AG09319 (cell line): ENCODE measurements at regions not wholly inside any gene's neighbourhood (a gene's known extent, or its start where the extent isn't known, plus 50 kb on each side); places are given as distances from the start of the nearest gene placed in this dataset.

ENCODE experiments used
- DNase-seq: peaks from one replicate; pipeline ENCODE4 v3.0.0-alpha.2; 2010; ENCODE audit warnings: low read depth; ENCODE audit errors: extremely low read depth
- TF ChIP-seq, protein P1 (sequence below): IDR thresholded peaks from 2 replicates; pipeline ENCODE4 v1.5.1; 2011; ENCODE audit warnings: low read depth, mild to moderate bottlenecking, inconsistent platforms, low read length, moderate library complexity

- TF ChIP-seq, protein P1, sequence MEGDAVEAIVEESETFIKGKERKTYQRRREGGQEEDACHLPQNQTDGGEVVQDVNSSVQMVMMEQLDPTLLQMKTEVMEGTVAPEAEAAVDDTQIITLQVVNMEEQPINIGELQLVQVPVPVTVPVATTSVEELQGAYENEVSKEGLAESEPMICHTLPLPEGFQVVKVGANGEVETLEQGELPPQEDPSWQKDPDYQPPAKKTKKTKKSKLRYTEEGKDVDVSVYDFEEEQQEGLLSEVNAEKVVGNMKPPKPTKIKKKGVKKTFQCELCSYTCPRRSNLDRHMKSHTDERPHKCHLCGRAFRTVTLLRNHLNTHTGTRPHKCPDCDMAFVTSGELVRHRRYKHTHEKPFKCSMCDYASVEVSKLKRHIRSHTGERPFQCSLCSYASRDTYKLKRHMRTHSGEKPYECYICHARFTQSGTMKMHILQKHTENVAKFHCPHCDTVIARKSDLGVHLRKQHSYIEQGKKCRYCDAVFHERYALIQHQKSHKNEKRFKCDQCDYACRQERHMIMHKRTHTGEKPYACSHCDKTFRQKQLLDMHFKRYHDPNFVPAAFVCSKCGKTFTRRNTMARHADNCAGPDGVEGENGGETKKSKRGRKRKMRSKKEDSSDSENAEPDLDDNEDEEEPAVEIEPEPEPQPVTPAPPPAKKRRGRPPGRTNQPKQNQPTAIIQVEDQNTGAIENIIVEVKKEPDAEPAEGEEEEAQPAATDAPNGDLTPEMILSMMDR = no peak
- DNase-seq = no peak
These were observed 64.5 kb upstream of the SLC10A2 start for GRCh38 chr13:103130681-103131210.

DNA sequence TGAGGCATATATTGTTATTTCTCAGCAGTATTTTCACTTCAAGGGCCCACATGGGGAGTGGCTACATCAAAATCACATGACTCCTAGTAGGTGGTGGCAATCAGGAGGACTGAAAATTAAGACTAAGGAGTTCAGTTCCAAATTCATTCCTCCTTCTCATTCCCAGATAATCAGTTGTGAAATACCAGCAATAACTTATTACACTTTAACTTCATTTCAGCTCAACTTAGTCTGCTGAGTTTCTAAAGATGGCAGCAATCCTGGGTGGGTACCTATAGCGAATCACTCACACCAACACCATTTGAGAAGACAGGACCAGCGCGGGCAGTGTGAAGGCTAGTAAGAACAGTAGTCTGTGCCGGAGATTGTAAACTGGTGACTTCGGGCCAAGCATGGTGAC lies 63.9 kb upstream of the SLC10A2 start:
- TF ChIP-seq, protein P1 = no peak

More for the DNA sequence above, 63.9 kb upstream of the SLC10A2 start:
- no peak for DNase-seq
